IMR-90 (cell line): ENCODE measurements at regions not wholly inside any gene's neighbourhood (a gene's known extent, or its start where the extent isn't known, plus 50 kb on each side); places are given as distances from the start of the nearest gene placed in this dataset.

Experiments
- ATAC-seq: fragments of 200-7000 bp; cut with Tn5 transposase; 2 replicates; pipeline ENCODE4 v1.9.1; 2020; ENCODE audit warnings: low read depth, mild to moderate bottlenecking, moderate library complexity
- BruUV-seq: library from RNA; stranded (reverse); fragments of 400-500 nt; replicated peaks from 2 replicates; lab custom pipeline; 2021; lab: Mats Ljungman, UMichigan
- CTCF ChIA-PET: fragments of 300-600 bp; formaldehyde crosslinking; extraction: SDS; loops from one replicate; lab custom pipeline; 2021; ENCODE audit warnings: antibody characterized with exemption; lab: Yijun Ruan, JAX
- POLR2A ChIA-PET: fragments of 300-600 bp; sonication (Branson Sonifier 250); formaldehyde crosslinking; loops from one replicate; lab custom pipeline; 2022; ENCODE audit warnings: antibody characterized with exemption; ENCODE audit not compliant: unreplicated experiment; lab: Charles Lee
- DNase-seq: peaks from one replicate; pipeline ENCODE4 v3.0.0; 2013
- H2AFZ ChIP-seq: replicated peaks from 2 replicates; pipeline ENCODE3; 2013; ENCODE audit warnings: low read length, mild to moderate bottlenecking; ENCODE audit not compliant: poor library complexity
- H2AK5ac ChIP-seq: 2 replicates; pipeline ENCODE4 v1.6.1; 2013; ENCODE audit warnings: low read depth, low read length, inconsistent platforms
- H2AK9ac ChIP-seq: replicated peaks from 2 replicates; pipeline ENCODE3; 2013; ENCODE audit warnings: mild to moderate bottlenecking, low read depth, low read length, moderate library complexity; ENCODE audit not compliant: poor library complexity
- H2BK120ac ChIP-seq: 2 replicates; pipeline ENCODE4 v1.6.1; 2013; ENCODE audit warnings: low read depth, low read length, inconsistent platforms
- H2BK15ac ChIP-seq: 3 replicates; pipeline ENCODE4 v1.6.1; 2013; ENCODE audit warnings: low read depth, low read length, inconsistent platforms
- H2BK20ac ChIP-seq: 2 replicates; pipeline ENCODE4 v1.6.1; 2013; ENCODE audit warnings: low read depth, mild to moderate bottlenecking, inconsistent platforms, low read length, moderate library complexity
- H2BK5ac ChIP-seq: 2 replicates; pipeline ENCODE4 v1.6.1; 2013; ENCODE audit warnings: mild to moderate bottlenecking, low read depth, low read length, inconsistent platforms; ENCODE audit not compliant: poor library complexity, severe bottlenecking
- H3K14ac ChIP-seq: replicated peaks from 2 replicates; pipeline ENCODE4 v1.6.1; 2013; ENCODE audit warnings: low read depth, low read length, inconsistent platforms
- H3K18ac ChIP-seq: 2 replicates; pipeline ENCODE4 v1.6.1; 2013; ENCODE audit warnings: low read depth, low read length, control low read depth
- H3K23ac ChIP-seq: 2 replicates; pipeline ENCODE4 v1.6.1; 2013; ENCODE audit warnings: low read depth, low read length, inconsistent platforms
- H3K27ac ChIP-seq: 2 replicates; pipeline ENCODE4 v1.5.1; 2013; ENCODE audit warnings: mild to moderate bottlenecking, control low read depth, low read length; ENCODE audit not compliant: insufficient read depth
- H3K27me3 ChIP-seq: 2 replicates; pipeline ENCODE4 v1.6.1; 2013; ENCODE audit warnings: low read length; ENCODE audit not compliant: control insufficient read depth, insufficient read depth
- H3K36me3 ChIP-seq: 2 replicates; pipeline ENCODE4 v1.6.1; 2013; ENCODE audit warnings: low read length, mixed read lengths; ENCODE audit not compliant: control insufficient read depth, insufficient read depth
- H3K4ac ChIP-seq: 2 replicates; pipeline ENCODE4 v1.6.1; 2013; ENCODE audit warnings: low read depth, low read length, inconsistent platforms
- H3K4me1 ChIP-seq: 2 replicates; pipeline ENCODE4 v1.6.1; 2013; ENCODE audit warnings: low read length, mixed read lengths; ENCODE audit not compliant: control insufficient read depth, insufficient read depth
- H3K4me2 ChIP-seq: 2 replicates; pipeline ENCODE4 v1.6.1; 2013; ENCODE audit warnings: low read depth, mild to moderate bottlenecking, control low read depth, low read length, moderate library complexity
- H3K4me3 ChIP-seq: 2 replicates; pipeline ENCODE4 v1.5.1; 2013; ENCODE audit warnings: low read depth, mild to moderate bottlenecking, control low read depth, low read length, moderate library complexity; ENCODE audit not compliant: insufficient read depth
- H3K56ac ChIP-seq: 2 replicates; pipeline ENCODE4 v1.6.1; 2013; ENCODE audit warnings: low read length, inconsistent platforms; ENCODE audit not compliant: insufficient read depth; ENCODE audit errors: extremely low read depth
- H3K79me1 ChIP-seq, 2 experiments: 2 replicates each; pipeline ENCODE4 v1.6.1; 2013; ENCODE audit warnings: low read length in 2 of 2, inconsistent platforms in 1 of 2, low read depth in 1 of 2
- H3K9ac ChIP-seq: 2 replicates; pipeline ENCODE4 v1.6.1; 2013; ENCODE audit warnings: low read depth, low read length, control low read depth
- H3K9me1 ChIP-seq: 2 replicates; pipeline ENCODE4 v1.6.1; 2013; ENCODE audit warnings: low read length, inconsistent platforms; ENCODE audit not compliant: insufficient read depth
- H3K9me3 ChIP-seq: 2 replicates; pipeline ENCODE4 v1.6.1; 2013; ENCODE audit warnings: low read length; ENCODE audit not compliant: control insufficient read depth, insufficient read depth
- H4K20me1 ChIP-seq: 2 replicates; pipeline ENCODE4 v1.6.1; 2013; ENCODE audit warnings: low read length, inconsistent platforms; ENCODE audit not compliant: insufficient read depth
- H4K5ac ChIP-seq: 2 replicates; pipeline ENCODE4 v1.6.1; 2013; ENCODE audit warnings: mild to moderate bottlenecking, low read depth, low read length, control low read depth
- H4K8ac ChIP-seq, 2 experiments: 2 replicates each; pipeline ENCODE4 v1.6.1; 2013; ENCODE audit warnings: low read depth in 2 of 2, low read length in 2 of 2, control low read depth in 1 of 2, inconsistent platforms in 1 of 2
- H4K91ac ChIP-seq: 2 replicates; pipeline ENCODE4 v1.6.1; 2013; ENCODE audit warnings: low read depth, low read length, inconsistent platforms; ENCODE audit not compliant: insufficient read depth
- BHLHE40 ChIP-seq: fragments of 150-350 bp; IDR thresholded peaks from 2 replicates; pipeline ENCODE4 v1.6.1; 2016; ENCODE audit warnings: mild to moderate bottlenecking, low read depth, low read length
- CEBPB ChIP-seq: IDR thresholded peaks from 2 replicates; pipeline ENCODE4 v1.6.1; 2012; ENCODE audit warnings: low read depth, low read length, improper control_type of control experiment
- CTCF ChIP-seq: conservative IDR thresholded peaks from 2 replicates; pipeline ENCODE4 v1.5.1; 2012; ENCODE audit warnings: mild to moderate bottlenecking, low read depth, low read length, improper control_type of control experiment
- ELK1 ChIP-seq: fragments of 150-350 bp; IDR thresholded peaks from 2 replicates; pipeline ENCODE4 v1.6.1; 2016; ENCODE audit warnings: low read depth, mild to moderate bottlenecking, low read length, moderate library complexity, borderline replicate concordance
- MAFK ChIP-seq: IDR thresholded peaks from 2 replicates; pipeline ENCODE4 v1.6.1; 2012; ENCODE audit warnings: low read depth, low read length, improper control_type of control experiment
- MAZ ChIP-seq: IDR thresholded peaks from 2 replicates; pipeline ENCODE4 v1.6.1; 2012; ENCODE audit warnings: low read depth, mild to moderate bottlenecking, low read length, improper control_type of control experiment, moderate library complexity, borderline replicate concordance
- MXI1 ChIP-seq: IDR thresholded peaks from 2 replicates; pipeline ENCODE4 v1.6.1; 2012; ENCODE audit warnings: low read depth, mild to moderate bottlenecking, low read length, moderate library complexity, borderline replicate concordance
- NFE2L2 ChIP-seq: fragments of 150-350 bp; IDR thresholded peaks from 2 replicates; pipeline ENCODE4 v1.6.1; 2016; ENCODE audit warnings: low read depth, mild to moderate bottlenecking, low read length
- RAD21 ChIP-seq: IDR thresholded peaks from 2 replicates; pipeline ENCODE4 v1.6.1; 2012; ENCODE audit warnings: low read length, improper control_type of control experiment
- dilution Hi-C: fragments of 300-500 bp; cut with HindIII; formaldehyde crosslinking; loops from one replicate; pipeline ENCODE4 v1.14.3; 2018; ENCODE audit warnings: low sequenced_read_pairs; ENCODE audit not compliant: unreplicated experiment
- in situ Hi-C: fragments of 300-500 bp; cut with MboI; formaldehyde crosslinking; loops from 3 replicates; pipeline ENCODE4 v1.14.3; 2019; ENCODE audit warnings: low sequenced_read_pairs, inconsistent platforms, mixed read lengths
- intact Hi-C: fragments of 100-400 bp; cut with micrococcal nuclease; formaldehyde crosslinking; loops from 2 replicates; pipeline ENCODE4 v1.10.0; 2022

GRCh38 chr3:157741607-157742006 is 238.4 kb upstream of the VEPH1 start:
- Histone ChIP-seq H3K27ac (no peak overlapping the region), H3K4me3 (no peak overlapping the region), H2AFZ (no peak overlapping the region), H4K5ac (no peak overlapping the region), H3K56ac (no peak overlapping the region), H3K14ac (no peak overlapping the region), H3K27me3 (no peaks in the 10 kb centered on the region), H2AK9ac (no peak overlapping the region), H3K9me3 (no peaks in the 10 kb centered on the region), H4K91ac (no peak overlapping the region), H3K9ac (no peak overlapping the region), H3K79me1 (no peaks in the 10 kb centered on the region), H2BK5ac (no peak overlapping the region), H3K4me1 (no peaks in the 10 kb centered on the region), H3K36me3 (no peaks in the 10 kb centered on the region), H2BK15ac (no peak overlapping the region), H3K23ac (no peak overlapping the region), H2BK120ac (no peak overlapping the region), H3K18ac (no peak overlapping the region), H4K8ac (no peak overlapping the region), H2AK5ac (no peak overlapping the region), H2BK20ac (no peak overlapping the region), H4K20me1 (no peaks in the 10 kb centered on the region), H3K4me2 (no peak overlapping the region), H3K9me1 (no peaks in the 10 kb centered on the region), H3K4ac (no peak overlapping the region)
- TF ChIP-seq ELK1 (no peak), RAD21 (no peak), NFE2L2 (no peak), CEBPB (no peak), CTCF (no peak), BHLHE40 (no peak), MAZ (no peak), MXI1 (no peak), MAFK (no peak)
- intact Hi-C loops (no loop called here), in situ Hi-C loops (no loop called here), dilution Hi-C loops (no loop called here)
- ChIA-PET POLR2A (no interaction called here), CTCF (no interaction called here)
- no TSS peak for BruUV-seq
- ATAC-seq (no peak), DNase-seq (no peak)
